B cell (primary cell): ENCODE measurements at regions not wholly inside any gene's neighbourhood (a gene's known extent, or its start where the extent isn't known, plus 50 kb on each side); places are given as distances from the start of the nearest gene placed in this dataset.

Experiments
- ATAC-seq: fragments of 200-7000 bp; cut with Tn5 transposase; one replicate; pipeline ENCODE4 v1.10.0; 2021; ENCODE audit warnings: low read depth, mild to moderate bottlenecking, moderate number of reproducible peaks, moderate library complexity
- CTCF ChIA-PET: fragments of 350-600 bp; sonication (Branson Sonifier 250); formaldehyde crosslinking; loops from one replicate; lab custom pipeline; 2021; ENCODE audit warnings: antibody characterized with exemption, inconsistent platforms; lab: Charles Lee
- POLR2A ChIA-PET: fragments of 350-600 bp; sonication (Branson Sonifier 250); formaldehyde crosslinking; loops from one replicate; lab custom pipeline; 2021; ENCODE audit warnings: antibody characterized with exemption; lab: Charles Lee
- DNase-seq: peaks from one replicate; pipeline ENCODE4 v3.0.0; 2013
- H2AFZ ChIP-seq: 2 replicates; pipeline ENCODE4 v1.6.1; 2012; ENCODE audit warnings: mild to moderate bottlenecking, low read depth, low read length; ENCODE audit not compliant: insufficient read depth, poor library complexity, severe bottlenecking
- H3K27ac ChIP-seq, 2 donors: 1 replicate in 1 of 2; 2 replicates in 1 of 2; pipeline ENCODE4 v1.5.1; 2012 to 2013; ENCODE audit warnings: low read length in 2 of 2, mild to moderate bottlenecking in 2 of 2, moderate library complexity in 1 of 2
- H3K27me3 ChIP-seq, 4 experiments: fragments of 200-600 bp in 1 of 4; sonication (generic) in 1 of 4; replicated peaks in 1 of 4; 1 replicate in 2 of 4; 2 replicates in 2 of 4; pipeline versions ENCODE4 v1.6.1 to v1.7.0; 2013 to 2016; ENCODE audit warnings: low read length in 3 of 4, mild to moderate bottlenecking in 2 of 4, mixed read lengths in 1 of 4, moderate library complexity in 1 of 4; ENCODE audit not compliant: insufficient read depth in 4 of 4, control insufficient read depth in 3 of 4; ENCODE audit errors: control extremely low read depth in 1 of 4
- H3K36me3 ChIP-seq, 2 experiments: replicated peaks in 1 of 2; 1 replicate in 1 of 2; 2 replicates in 1 of 2; pipeline versions ENCODE4 v1.6.1 to v1.7.1; 2013; ENCODE audit warnings: low read length in 1 of 2; ENCODE audit not compliant: insufficient read depth in 2 of 2, control insufficient read depth in 1 of 2; ENCODE audit errors: control extremely low read depth in 1 of 2, extremely low read depth in 1 of 2
- H3K4me1 ChIP-seq, 2 donors: fragments of 200-600 bp in 1 of 2; sonication (generic) in 1 of 2; 1 replicate in 1 of 2; 2 replicates in 1 of 2; pipeline versions ENCODE4 v1.5.1 to v1.6.1; 2013 to 2017; ENCODE audit warnings: low read length in 2 of 2; ENCODE audit not compliant: control insufficient read depth in 2 of 2, insufficient read depth in 2 of 2
- H3K4me2 ChIP-seq: replicated peaks from 2 replicates; pipeline ENCODE3; 2012; ENCODE audit warnings: mild to moderate bottlenecking, low read depth, low read length; ENCODE audit not compliant: poor library complexity, severe bottlenecking
- H3K4me3 ChIP-seq, 5 experiments: fragments of 200-600 bp in 1 of 5; sonication (generic) in 1 of 5; 1 replicate in 3 of 5; 2 replicates in 2 of 5; pipeline versions ENCODE4 v1.5.1 to v1.7.0; 2011 to 2016; ENCODE audit warnings: low read length in 4 of 5, mild to moderate bottlenecking in 4 of 5, low read depth in 2 of 5, control low read depth in 1 of 5, moderate library complexity in 1 of 5; ENCODE audit not compliant: insufficient read depth in 1 of 5; ENCODE audit errors: control extremely low read depth in 1 of 5, extremely low read depth in 1 of 5
- H3K79me2 ChIP-seq: fragments of 200-600 bp; sonication (generic); one replicate; pipeline ENCODE4 v1.6.0; 2016; ENCODE audit warnings: low read length; ENCODE audit not compliant: control insufficient read depth, insufficient read depth
- H3K9ac ChIP-seq: fragments of 200-600 bp; sonication (generic); 2 replicates; pipeline ENCODE4 v1.6.1; 2017; ENCODE audit warnings: mild to moderate bottlenecking, low read length, moderate library complexity
- H3K9me3 ChIP-seq, 3 donors: one replicate each; pipeline versions ENCODE4 v1.6.1 to v1.7.1; 2013; ENCODE audit warnings: low read length in 2 of 3; ENCODE audit not compliant: control insufficient read depth in 2 of 3, insufficient read depth in 1 of 3; ENCODE audit errors: control extremely low read depth in 1 of 3
- H4K20me1 ChIP-seq: 2 replicates; pipeline ENCODE4 v1.6.0; 2012; ENCODE audit warnings: mild to moderate bottlenecking, low read length; ENCODE audit not compliant: insufficient read depth, control insufficient read depth, poor library complexity, severe bottlenecking
- H3K27ac Mint-ChIP-seq: one replicate; pipeline ENCODE4 v1.8.0; 2021; ENCODE audit warnings: mixed read lengths
- H3K27me3 Mint-ChIP-seq: one replicate; pipeline ENCODE4 v1.8.0; 2021; ENCODE audit warnings: mixed read lengths
- H3K4me1 Mint-ChIP-seq: one replicate; pipeline ENCODE4 v1.8.0; 2021; ENCODE audit warnings: mixed read lengths
- H3K4me3 Mint-ChIP-seq: one replicate; pipeline ENCODE4 v1.8.0; 2021; ENCODE audit warnings: mixed read lengths
- H3K9me3 Mint-ChIP-seq: one replicate; pipeline ENCODE4 v1.8.0; 2022; ENCODE audit warnings: mixed read lengths; ENCODE audit not compliant: insufficient read depth
- EZH2 ChIP-seq: IDR thresholded peaks from 2 replicates; pipeline ENCODE4 v1.6.1; 2012; ENCODE audit warnings: borderline replicate concordance, low read depth, mild to moderate bottlenecking, moderate library complexity, low read length; ENCODE audit not compliant: insufficient read depth, poor library complexity, severe bottlenecking
- WGBS: methylation state at CpG from one replicate; pipeline ENCODE4 v1.1.5; 2013; ENCODE audit warnings: missing lambda C conversion rate; ENCODE audit not compliant: insufficient coverage; 5-methylcytosine and 5-hydroxymethylcytosine counted together
- intact Hi-C: fragments of 100-400 bp; cut with micrococcal nuclease; formaldehyde crosslinking; loops from one replicate; pipeline ENCODE4 v1.10.0; 2022
- TF ChIP-seq, protein P1 (sequence below): fragments of 200-600 bp; IDR thresholded peaks from one replicate; pipeline ENCODE4 v1.8.0; 2022; ENCODE audit warnings: antibody characterized with exemption, mild to moderate bottlenecking

DNA sequence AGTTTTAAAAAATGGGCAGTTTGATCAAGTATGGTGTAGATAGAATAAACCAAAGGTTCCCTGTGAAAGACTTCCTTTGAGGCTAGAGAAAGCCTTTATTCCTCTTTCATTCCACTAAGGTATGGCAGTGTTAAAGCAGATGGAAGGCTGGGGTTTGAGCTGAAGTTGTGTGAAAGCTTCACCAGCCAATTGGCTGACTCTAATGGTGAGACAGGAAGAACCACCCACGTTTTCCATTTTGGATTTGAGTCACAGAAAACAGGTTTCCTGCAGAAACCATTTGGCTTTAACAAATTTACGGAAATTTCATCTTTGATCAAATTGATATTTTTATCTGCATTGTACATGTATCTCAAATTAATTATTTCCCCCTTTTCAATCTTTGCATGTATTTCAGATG lies 455.0 kb downstream of the PCNX1 start:
- no CpG with 5 or more reads among the region's 2 CpGs for WGBS
- no peak for ATAC-seq
- Mint-ChIP-seq H3K4me1 (peaks cover 90% of the 10 kb centered on the region), H3K4me3 (peak overlapping the region; percentile 81), H3K27ac (peak overlapping the region; percentile 94), H3K27me3 (no peaks in the 10 kb centered on the region), H3K9me3 (no peaks in the 10 kb centered on the region)
- CTCF ChIA-PET: interaction anchor here (1.1 to 2.1 kb wide), 2 partner anchors 37 to 41 kb away, joined by 4 to 5 read pairs; no protein-coding TSS in a partner anchor
- no peak for DNase-seq
- peak overlapping the region; percentile 70 for H3K4me2 ChIP-seq
- intact Hi-C loops: no loop called here
- peaks cover 0 to 11% (median 7%) of the 10 kb centered on the region in 3 donors for H3K9me3 ChIP-seq
- peak overlapping the region; percentile 89 to 95 for H3K27ac ChIP-seq
- no peaks in the 10 kb centered on the region for H4K20me1 ChIP-seq
- peak overlapping the region in 1 of 5 experiments; percentile 17 for H3K4me3 ChIP-seq
- POLR2A ChIA-PET: interaction anchor here (1.0 kb wide), 1 partner anchor 9 kb away, joined by 3 read pairs; no protein-coding TSS in a partner anchor
- TF ChIP-seq, protein P1, sequence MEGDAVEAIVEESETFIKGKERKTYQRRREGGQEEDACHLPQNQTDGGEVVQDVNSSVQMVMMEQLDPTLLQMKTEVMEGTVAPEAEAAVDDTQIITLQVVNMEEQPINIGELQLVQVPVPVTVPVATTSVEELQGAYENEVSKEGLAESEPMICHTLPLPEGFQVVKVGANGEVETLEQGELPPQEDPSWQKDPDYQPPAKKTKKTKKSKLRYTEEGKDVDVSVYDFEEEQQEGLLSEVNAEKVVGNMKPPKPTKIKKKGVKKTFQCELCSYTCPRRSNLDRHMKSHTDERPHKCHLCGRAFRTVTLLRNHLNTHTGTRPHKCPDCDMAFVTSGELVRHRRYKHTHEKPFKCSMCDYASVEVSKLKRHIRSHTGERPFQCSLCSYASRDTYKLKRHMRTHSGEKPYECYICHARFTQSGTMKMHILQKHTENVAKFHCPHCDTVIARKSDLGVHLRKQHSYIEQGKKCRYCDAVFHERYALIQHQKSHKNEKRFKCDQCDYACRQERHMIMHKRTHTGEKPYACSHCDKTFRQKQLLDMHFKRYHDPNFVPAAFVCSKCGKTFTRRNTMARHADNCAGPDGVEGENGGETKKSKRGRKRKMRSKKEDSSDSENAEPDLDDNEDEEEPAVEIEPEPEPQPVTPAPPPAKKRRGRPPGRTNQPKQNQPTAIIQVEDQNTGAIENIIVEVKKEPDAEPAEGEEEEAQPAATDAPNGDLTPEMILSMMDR: no peak
- no peak for TF ChIP-seq EZH2
- H2AFZ ChIP-seq: no peak overlapping the region
- peaks cover 88 to 94% of the 10 kb centered on the region in 2 donors for H3K4me1 ChIP-seq
- H3K36me3 ChIP-seq: peaks cover 0 to 1% of the 10 kb centered on the region in 2 experiments
- peaks cover 83% of the 10 kb centered on the region for H3K79me2 ChIP-seq
- no peak overlapping the region for H3K9ac ChIP-seq
- no peaks in the 10 kb centered on the region for H3K27me3 ChIP-seq

DNA sequence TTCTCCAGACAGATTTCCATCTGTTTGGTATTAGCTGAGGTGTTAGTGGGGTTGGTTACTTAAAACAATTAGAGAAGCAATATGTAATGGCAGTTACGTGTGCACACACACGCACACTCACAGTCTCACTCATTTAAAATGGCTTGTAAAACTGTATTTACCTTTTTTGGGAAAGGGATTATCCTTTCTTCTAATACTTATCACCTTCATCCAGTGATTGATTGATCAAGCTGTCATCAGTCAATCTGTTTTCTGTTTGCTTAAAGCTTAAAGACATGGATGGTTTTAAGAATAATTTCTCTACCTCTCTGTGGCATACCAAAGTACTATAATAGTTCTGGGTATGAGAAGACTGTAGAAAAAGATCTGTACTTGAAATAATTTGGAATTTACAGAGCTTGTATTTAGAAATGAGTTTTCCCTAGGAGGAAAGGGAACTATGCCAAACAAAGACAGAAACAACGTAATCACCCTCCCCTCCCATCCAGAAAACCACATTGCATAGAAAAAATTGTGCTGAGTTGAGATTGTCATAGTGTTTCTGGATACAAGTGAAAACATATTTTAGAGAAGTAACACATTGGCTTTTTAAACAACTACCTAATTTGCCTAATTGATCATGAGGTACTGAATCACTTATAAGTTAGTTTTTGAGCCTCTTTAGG lies 455.8 kb downstream of the PCNX1 start:
- DNase-seq (peak; percentile 80), ATAC-seq (peak; percentile 47)
- no peak overlapping the region for H2AFZ ChIP-seq
- CTCF ChIA-PET: no interaction called here
- H3K27ac Mint-ChIP-seq: peak overlapping the region; percentile 94
- peaks cover 0 to 7% (median 7%) of the 10 kb centered on the region in 3 donors for H3K9me3 ChIP-seq
- intact Hi-C loops: loop anchor here (1.0 kb wide), 1 partner anchor 36 kb away; no protein-coding TSS in a partner anchor
- H3K4me3 Mint-ChIP-seq: peak overlapping the region; percentile 81
- peaks cover 80 to 86% of the 10 kb centered on the region in 2 donors for H3K4me1 ChIP-seq
- H3K27me3 ChIP-seq: no peaks in the 10 kb centered on the region
- H3K9ac ChIP-seq: peak overlapping the region; percentile 34
- H3K27ac ChIP-seq: peak overlapping the region; percentile 89 to 95
- peaks cover 0 to 1% of the 10 kb centered on the region in 2 experiments for H3K36me3 ChIP-seq
- H3K9me3 Mint-ChIP-seq: no peaks in the 10 kb centered on the region
- no peaks in the 10 kb centered on the region for H3K27me3 Mint-ChIP-seq
- H3K4me1 Mint-ChIP-seq: peaks cover 82% of the 10 kb centered on the region
- no peak for TF ChIP-seq EZH2
- TF ChIP-seq, protein P1: no peak
- H3K4me3 ChIP-seq: no peak overlapping the region
- H3K79me2 ChIP-seq: peaks cover 83% of the 10 kb centered on the region
- POLR2A ChIA-PET: interaction anchor here (0.7 to 1.3 kb wide), 4 partner anchors 9 to 42 kb away, joined by 3 to 6 read pairs (median 4); no protein-coding TSS in a partner anchor
- H3K4me2 ChIP-seq: peak overlapping the region; percentile 70
- no CpG with 5 or more reads among the region's 3 CpGs for WGBS
- no peaks in the 10 kb centered on the region for H4K20me1 ChIP-seq
